ENCODE measurements at regions not wholly inside any gene's neighbourhood (a gene's known extent, or its start where the extent isn't known, plus 50 kb on each side); places are given as distances from the start of the nearest gene placed in this dataset.
"Not testable (repeated sequence)": the region's sequence is repeated elsewhere in the genome, so short reads cannot be mapped to it uniquely, and the experiment has no call there.

- TF ChIP-seq, protein P1, sequence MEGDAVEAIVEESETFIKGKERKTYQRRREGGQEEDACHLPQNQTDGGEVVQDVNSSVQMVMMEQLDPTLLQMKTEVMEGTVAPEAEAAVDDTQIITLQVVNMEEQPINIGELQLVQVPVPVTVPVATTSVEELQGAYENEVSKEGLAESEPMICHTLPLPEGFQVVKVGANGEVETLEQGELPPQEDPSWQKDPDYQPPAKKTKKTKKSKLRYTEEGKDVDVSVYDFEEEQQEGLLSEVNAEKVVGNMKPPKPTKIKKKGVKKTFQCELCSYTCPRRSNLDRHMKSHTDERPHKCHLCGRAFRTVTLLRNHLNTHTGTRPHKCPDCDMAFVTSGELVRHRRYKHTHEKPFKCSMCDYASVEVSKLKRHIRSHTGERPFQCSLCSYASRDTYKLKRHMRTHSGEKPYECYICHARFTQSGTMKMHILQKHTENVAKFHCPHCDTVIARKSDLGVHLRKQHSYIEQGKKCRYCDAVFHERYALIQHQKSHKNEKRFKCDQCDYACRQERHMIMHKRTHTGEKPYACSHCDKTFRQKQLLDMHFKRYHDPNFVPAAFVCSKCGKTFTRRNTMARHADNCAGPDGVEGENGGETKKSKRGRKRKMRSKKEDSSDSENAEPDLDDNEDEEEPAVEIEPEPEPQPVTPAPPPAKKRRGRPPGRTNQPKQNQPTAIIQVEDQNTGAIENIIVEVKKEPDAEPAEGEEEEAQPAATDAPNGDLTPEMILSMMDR (IDR thresholded peaks at IDR 0.05; ENCODE audit: borderline replicate concordance, control extremely low read depth, extremely low read depth, insufficient read depth, missing control alignments) = no peak
- no peak for DNase-seq (ENCODE audit: low spot score)
- in situ Hi-C loops (cut with MboI; ENCODE audit: low sequenced_read_pairs, unreplicated experiment) = no loop called here
Measured at GRCh38 chr5:16987776-16988175, 51.7 kb upstream of the MYO10 start.

GRCh38 chr5:16990817-16991520 lies 54.9 kb upstream of the MYO10 start:
- DNase-seq (ENCODE audit: low spot score); in situ Hi-C loops (cut with MboI; ENCODE audit: low sequenced_read_pairs, unreplicated experiment): not testable (repeated sequence)

GRCh38 chr5:16992006-16992405 lies 55.9 kb upstream of the MYO10 start:
- in situ Hi-C loops (cut with MboI; ENCODE audit: low sequenced_read_pairs, unreplicated experiment) = no loop called here
- TF ChIP-seq, protein P1 (IDR thresholded peaks at IDR 0.05; ENCODE audit: borderline replicate concordance, control extremely low read depth, extremely low read depth, insufficient read depth, missing control alignments) = no peak
- DNase-seq (ENCODE audit: low spot score) = no peak

GRCh38 chr5:16992444-16992843 lies 56.4 kb upstream of the MYO10 start:
- TF ChIP-seq, protein P1 (IDR thresholded peaks at IDR 0.05; ENCODE audit: borderline replicate concordance, control extremely low read depth, extremely low read depth, insufficient read depth, missing control alignments) = no peak
- no peak for DNase-seq (ENCODE audit: low spot score)
- in situ Hi-C loops (cut with MboI; ENCODE audit: low sequenced_read_pairs, unreplicated experiment) = no loop called here

DNA sequence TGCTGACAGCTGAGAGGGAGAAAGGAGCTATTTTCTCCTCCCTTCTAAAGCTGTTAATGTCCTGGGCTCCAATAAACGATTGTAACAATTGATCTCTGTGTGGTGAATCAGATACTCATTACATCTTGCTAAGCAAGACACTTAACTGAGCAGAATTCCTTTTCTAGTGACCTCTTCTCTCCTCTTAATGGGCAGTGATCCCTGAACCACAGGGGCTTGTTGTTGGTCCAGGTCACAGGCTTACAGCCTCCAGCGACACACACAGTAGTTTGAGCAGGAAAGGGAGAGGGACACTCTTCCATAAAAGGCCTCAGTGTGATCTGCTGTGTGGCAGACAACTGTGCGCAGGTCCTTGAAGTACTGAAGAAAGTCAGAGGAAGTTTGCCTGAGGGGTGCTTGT lies 58.5 kb upstream of the MYO10 start:
- TF ChIP-seq, protein P1 (IDR thresholded peaks at IDR 0.05; ENCODE audit: borderline replicate concordance, control extremely low read depth, extremely low read depth, insufficient read depth, missing control alignments) = no peak
- DNase-seq (ENCODE audit: low spot score) = no peak
- in situ Hi-C loops (cut with MboI; ENCODE audit: low sequenced_read_pairs, unreplicated experiment) = no loop called here

DNA sequence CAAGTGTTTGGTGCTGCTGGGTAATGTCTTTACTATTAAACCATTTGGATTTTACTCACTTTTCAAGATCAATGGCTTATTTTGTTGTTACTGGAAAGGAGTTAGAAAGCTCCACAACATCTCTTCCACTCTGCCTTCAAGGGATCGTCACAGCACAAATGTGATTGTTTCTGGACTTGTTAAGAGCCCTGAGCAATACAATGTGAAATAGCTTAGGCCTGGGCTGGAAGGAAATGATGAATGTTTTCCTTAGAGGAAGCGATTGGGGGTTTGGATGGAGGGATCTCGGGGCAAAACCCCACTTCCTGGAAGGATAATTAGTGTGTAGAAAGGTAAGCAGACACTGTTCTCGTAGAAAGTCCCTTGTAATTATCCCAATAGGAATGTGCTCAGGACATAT lies 59.3 kb upstream of the MYO10 start:
- TF ChIP-seq, protein P1 (IDR thresholded peaks at IDR 0.05; ENCODE audit: borderline replicate concordance, control extremely low read depth, extremely low read depth, insufficient read depth, missing control alignments) = no peak
- in situ Hi-C loops (cut with MboI; ENCODE audit: low sequenced_read_pairs, unreplicated experiment) = no loop called here
- no peak for DNase-seq (ENCODE audit: low spot score)

DNA sequence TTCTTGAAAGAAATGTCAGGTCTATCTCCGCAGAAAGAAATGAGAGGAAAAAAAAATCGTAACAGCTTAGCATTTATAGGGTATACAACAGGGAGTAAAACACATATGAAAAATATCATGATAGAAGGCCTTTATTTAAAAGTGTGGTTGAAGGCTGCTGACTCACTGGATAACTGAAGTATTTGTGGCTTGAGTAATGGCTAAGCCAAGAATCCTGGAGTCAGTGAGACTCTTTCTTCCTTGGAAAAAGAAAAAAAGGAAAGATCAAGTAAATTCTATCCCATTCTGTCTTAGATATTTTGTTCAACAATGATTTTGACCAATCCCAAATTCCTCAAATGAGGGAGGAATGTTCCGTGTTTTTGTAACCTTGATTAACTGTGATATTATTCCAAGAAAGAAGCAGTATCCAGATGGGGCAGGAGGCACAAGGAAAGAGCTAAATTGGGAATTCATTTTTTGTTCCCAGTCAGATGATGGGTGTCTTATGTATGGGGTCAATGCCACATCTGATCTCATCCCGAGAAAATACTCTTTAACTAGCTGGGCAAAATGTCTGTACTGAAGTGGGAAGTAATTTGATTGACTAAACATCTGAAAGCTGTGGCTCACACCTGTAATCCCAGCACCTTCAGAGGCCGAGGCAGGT lies 64.3 kb upstream of the MYO10 start:
- DNase-seq (ENCODE audit: low spot score) = no peak
- in situ Hi-C loops (cut with MboI; ENCODE audit: low sequenced_read_pairs, unreplicated experiment) = no loop called here
- TF ChIP-seq, protein P1 (IDR thresholded peaks at IDR 0.05; ENCODE audit: borderline replicate concordance, control extremely low read depth, extremely low read depth, insufficient read depth, missing control alignments) = no peak
